ENCODE measurements at regions not wholly inside any gene's neighbourhood (a gene's known extent, or its start where the extent isn't known, plus 50 kb on each side); places are given as distances from the start of the nearest gene placed in this dataset.
A peak's percentile ranks its signal among the peaks of the same experiment; 100 is the strongest.
"Not testable (repeated sequence)": the region's sequence is repeated elsewhere in the genome, so short reads cannot be mapped to it uniquely, and the experiment has no call there.

DNA sequence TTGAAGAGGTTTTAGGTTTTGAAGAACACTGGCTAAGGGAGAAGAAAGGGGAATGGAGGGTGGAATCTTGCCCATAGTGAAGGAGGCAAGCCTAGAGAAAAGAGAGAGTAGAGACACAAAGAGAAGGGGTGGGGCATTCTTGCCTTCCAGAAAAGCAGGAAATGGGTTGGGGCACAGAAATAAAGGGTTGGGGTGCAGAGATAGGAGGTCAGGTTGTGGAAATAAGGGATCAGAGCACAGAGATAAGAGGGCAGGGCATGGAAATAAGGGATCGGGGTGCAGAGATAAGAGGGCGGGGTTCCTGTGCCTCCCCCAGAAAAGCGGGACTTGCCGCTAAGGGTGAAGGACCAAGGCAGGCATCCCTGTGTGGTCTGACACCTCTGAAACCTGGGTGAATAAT lies 69.9 kb downstream of the ALG1L2 start:
- not testable (repeated sequence) for DNase-seq

GRCh38 chr3:130153247-130153646 lies 71.6 kb downstream of the ALG1L2 start:
- DNase-seq = not testable (repeated sequence)

DNA sequence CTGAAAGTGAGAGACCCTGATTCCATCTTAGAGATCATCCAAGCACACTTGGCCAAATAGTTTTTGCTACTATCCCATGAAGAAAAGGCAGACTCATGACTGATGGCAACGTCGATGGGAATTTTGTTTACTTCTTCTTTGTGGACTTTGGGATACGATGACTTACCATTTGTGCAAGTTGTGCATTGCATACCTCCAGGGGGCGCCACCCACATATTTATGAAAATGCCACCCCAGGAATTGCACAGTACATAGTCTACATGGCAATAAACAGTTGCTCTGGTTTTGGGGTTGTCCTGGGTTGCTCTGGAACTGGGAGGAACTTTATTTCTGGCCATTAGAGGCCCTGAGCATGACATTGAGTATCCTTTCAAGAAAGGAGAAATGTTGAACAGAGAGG lies 73.8 kb downstream of the ALG1L2 start:
- DNase-seq = peak in 1 of 2 donors; percentile 1

- DNase-seq = not testable (repeated sequence)
Measured at GRCh38 chr3:130166856-130167255, 85.2 kb downstream of the ALG1L2 start.

GRCh38 chr3:130175195-130175594 lies 93.6 kb downstream of the ALG1L2 start:
- DNase-seq = not testable (repeated sequence)

DNA sequence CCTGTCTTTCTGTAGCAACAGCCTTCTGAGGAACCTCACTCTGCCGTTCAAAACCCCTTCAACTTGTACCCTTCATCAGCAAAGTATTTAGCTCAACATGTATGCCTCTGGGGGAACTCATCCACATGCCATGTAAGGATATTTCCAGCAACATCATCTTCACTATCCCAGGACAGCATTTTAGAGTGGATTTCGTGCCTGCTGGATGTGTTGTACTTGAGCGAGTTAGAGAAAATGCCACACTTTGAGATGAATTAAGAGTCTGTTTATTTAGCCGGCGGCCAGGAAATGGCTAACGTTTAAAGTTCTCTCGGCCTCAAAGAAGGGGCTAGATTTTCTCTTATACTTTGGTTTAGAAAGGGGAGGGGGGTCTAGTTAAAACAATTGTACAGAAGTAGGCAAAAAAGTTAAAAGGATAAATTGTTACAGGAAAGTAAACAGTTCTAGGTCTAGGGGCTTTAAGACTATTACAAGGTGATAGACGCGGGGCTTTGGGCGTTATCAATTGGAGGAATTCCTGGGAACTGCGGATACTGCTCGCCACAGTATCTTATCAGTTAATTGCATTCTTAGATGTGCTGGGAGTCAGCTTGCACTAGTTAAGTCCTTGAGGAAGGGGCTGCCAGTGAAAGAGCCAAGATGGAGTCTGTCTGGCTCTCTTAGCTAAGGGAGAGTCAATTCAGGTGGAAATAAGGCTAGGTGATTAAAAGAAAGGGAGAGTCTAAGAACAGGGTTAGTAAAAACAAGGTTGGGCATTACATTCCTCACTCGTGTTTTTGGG lies 95.0 kb downstream of the ALG1L2 start:
- not testable (repeated sequence) for DNase-seq

- peak in 1 of 2 donors; percentile 10 for DNase-seq
Measured at GRCh38 chr3:130178835-130179234, 97.2 kb downstream of the ALG1L2 start.

DNA sequence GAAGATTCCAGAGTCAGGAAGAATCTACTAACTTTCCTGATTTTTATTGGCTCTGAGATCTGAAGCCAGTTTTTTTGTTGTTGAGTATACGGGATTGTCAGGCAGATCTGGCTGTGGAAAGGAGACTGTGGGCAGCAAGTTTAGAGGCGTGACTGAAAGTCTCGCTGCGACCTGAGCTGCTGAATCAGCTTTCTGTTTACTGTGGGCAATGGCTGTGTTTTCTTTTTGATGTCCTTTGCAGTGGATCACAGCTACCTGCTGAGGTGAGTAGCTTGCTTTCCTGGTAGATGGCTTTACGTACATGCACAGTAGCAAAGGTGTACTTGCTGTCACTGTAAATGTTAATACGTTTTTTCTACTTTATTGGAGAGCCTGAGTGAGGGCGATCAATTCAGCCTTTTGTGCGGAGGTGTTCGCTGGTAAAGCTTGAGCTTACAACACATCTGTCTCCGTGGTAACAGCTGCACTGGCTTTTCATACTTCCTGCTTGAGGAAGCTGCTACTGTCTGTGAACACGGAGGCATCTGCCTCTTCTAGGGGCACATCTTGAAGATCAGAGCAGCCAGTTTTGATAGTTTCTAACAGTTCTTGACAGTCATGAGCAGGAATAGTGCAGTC lies 97.8 kb downstream of the ALG1L2 start:
- DNase-seq = peak; percentile 55 to 71

- DNase-seq = not testable (repeated sequence)
Measured at GRCh38 chr3:130182475-130182874, 100.8 kb downstream of the ALG1L2 start.

DNA sequence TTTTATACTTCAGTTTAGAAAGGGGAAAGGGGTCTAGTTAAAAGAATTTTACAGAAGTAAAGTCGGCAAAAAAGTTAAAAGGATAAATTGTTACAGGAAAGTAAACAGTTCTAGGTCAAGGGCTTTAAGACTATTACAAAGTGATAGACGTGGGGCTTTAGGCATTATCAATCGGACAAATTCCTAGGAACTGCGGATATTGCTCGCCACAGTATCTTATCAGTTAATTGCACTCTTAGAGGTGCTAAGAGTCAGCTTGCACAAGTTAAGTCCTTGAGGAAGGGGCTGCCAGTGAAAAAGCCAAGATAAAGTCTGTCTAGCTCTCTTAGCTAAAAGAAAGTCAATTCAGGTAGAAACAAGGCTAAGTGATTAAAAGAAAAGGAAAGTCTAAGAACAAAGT lies 102.1 kb downstream of the ALG1L2 start:
- DNase-seq = not testable (repeated sequence)

DNA sequence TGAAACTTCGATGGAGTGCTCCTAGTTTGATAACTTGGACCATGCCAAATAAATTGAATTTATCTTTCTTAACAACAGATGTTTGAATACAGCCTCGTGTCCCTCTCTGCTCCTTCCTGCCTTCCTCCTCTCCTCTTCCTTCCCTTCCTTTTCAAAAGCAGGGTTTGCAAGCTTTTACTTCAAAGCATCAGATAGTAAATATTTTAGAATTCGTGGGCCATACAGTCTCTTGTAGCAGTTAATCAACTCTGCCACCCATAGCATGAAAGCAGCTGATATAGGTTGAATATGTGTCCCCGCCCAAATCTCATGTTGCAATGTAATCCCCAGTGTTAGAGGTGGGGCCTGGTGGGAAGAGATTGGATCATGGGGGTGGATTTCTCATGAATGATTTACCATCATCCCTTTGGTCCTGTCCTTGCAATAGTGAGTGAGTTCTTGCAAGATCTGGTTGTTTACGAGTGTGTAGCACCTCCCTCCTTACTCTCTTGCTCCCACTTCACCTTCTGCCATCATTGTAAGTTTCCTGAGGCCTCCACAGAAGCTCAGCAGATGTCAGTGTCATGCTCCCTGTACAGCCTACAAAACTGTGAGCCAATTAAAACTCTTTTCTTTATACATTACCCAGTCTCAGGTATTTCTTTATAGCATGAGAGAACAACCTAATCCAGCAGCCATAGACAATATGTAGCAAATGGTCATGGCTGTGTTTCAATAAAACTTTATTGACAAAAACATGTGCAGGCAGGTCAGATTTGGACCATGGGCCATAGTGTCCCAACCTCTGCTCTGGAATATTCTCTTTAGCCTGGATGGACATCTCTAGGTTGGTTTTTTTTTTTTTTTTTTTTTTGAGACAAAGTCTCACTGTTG lies 102.8 kb downstream of the ALG1L2 start:
- DNase-seq = not testable (repeated sequence)

DNA sequence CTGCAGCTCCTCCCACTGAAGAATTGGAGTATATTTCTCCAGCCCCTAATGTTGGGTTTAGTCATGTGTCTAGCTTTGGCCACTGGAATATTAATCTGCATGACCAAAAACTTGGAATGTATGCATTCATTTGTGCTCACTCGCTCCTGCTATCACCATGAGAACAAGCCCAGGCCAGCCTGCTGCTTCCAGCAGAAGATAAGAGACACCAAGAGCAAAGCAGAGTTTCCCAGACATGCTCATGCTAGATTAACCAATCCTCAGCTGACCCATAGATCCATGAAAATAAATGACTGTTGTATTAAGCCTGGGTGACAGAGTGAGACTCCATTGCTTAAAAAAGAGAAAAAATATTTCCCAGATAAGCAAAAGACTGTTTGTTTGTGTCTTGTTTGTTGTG lies 119.6 kb downstream of the ALG1L2 start:
- not testable (repeated sequence) for DNase-seq

DNA sequence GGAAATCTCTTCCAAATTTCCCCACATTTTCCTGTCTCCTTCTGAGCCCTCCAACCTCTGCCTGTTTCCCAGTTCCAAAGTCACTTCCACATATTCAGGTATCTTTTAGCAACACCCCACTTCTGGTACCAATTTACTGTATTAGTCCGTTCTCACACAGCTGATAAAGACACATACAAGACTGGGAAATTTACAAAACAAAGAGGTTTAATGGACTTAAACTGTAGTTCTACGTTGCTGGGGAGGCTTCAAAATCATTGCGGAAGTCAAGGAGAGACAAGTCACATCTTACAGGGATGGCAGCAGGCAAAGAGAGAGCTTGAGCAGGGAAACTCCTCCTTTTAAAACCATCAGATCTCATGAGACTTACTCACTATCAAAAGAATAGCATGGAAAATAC lies 122.0 kb downstream of the ALG1L2 start:
- not testable (repeated sequence) for DNase-seq

GRCh38 chr3:130227540-130227939 lies 117.9 kb upstream of the COL6A5 start:
- DNase-seq = no peak

DNA sequence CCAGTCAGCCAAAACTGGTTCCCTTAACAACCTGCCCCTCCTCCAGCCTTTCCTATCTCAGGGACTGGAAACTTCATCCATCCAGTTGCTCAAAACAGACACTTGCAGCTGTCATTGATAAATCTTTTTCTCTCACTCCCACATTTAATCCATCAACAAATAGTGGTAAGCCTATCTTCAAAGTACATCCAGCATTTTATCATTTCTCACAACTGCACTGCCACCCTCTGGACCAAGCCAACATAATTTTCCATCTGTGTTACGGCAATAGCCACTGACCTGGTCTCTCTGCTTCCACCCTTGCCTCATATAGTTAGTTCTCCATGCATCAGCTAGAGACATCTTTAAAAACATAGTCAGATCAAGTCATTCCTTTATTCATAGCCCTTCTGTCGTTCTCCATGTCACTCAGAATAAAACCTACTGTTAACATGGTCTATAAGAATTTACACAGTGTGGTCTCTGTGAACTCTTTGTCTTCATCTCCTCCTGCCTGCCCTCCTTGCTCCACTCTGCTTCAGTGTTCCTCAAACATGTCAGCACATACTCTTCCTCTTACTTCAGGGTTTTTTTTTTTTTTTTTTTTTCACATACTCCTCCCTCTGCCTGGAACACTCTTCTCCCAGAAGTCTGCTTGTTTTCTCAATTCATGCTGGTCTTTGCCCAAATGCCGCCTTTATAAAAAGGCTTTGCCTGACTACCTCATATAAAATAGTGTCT lies 102.5 kb upstream of the COL6A5 start:
- DNase-seq = peak in 1 of 2 donors; percentile 3

DNA sequence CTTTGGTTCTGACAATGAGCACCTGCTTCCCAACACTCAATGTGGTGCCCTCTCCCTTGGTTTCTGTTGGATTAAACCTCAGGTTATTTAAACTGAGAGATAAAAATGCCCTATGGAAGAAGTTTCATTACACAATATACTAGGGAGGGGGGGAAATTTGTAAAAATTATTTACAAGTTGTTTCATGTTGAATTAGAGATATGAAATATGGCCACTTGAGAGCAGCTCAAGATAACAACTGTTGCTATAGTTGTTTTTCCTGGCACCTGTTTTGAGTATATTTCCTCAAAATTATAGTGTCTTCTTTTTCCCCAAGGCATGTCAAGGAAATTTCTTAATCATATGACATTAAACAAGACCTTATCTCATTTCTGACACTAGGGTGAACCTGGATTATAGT lies 101.7 kb upstream of the COL6A5 start:
- no peak for DNase-seq

- DNase-seq = no peak
Measured at GRCh38 chr3:130250982-130251381, 94.5 kb upstream of the COL6A5 start.

GRCh38 chr3:130255442-130255841 lies 90.0 kb upstream of the COL6A5 start:
- no peak for DNase-seq

DNA sequence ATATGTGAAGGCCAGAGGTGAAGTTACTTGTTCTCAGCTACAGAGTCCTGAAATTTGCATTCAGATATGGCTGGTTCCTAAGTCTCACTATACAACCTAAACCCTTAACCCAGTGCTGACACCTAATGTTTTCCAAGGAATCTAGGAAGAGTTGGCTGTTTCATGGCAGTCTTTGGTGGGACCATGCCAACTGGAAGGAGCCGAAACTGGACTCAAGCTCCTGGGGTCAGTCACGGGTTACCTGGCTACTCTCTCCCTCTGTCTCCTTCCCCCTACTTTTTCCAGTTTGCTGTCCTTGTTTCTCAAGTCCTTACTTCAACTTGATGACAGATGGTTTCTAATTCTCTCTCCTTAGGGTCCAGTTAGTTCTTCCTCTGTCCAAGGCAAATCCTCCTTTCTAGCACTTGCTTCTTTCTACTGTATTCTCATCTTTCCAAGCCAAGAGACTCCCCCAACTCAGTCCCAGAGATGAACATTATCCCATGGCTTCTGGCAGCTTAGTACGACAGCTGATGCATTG lies 88.6 kb upstream of the COL6A5 start:
- no peak for DNase-seq

- no peak for DNase-seq
Measured at GRCh38 chr3:130258532-130258952, 86.9 kb upstream of the COL6A5 start.

DNA sequence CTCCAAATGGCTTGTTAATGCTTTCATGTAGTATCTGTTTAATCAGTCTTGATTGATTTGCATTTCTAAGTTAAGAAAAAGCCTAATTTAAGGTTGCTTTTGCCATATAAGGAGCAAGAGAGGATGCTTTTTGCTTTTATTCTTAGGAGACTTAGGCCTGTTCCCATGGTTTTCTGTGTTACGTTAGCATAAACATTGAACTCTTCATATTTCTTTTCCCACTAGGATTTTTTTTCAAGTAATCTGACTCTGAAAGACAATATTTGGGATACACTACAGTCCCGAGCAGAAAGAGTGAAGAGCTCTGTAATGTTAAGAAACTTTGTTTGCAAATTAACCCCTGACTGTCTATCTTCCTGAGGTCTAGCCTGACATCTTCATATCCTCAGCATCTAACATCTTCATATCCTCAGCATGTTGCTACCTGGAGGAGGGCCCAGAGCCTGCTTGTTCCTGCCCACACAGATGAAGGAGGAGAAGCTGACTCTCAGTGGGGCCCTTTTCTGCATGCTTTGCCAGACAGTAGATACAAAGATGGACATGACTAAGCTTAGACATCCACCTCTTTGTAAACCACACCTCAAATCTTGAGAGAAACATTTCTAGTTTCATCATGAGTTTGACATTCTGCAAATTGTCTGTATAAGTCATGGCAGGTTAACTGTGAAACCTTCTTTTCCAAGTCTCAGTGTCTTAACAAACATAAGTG lies 86.2 kb upstream of the COL6A5 start:
- DNase-seq = no peak

GRCh38 chr3:130260918-130261317 lies 84.6 kb upstream of the COL6A5 start:
- no peak for DNase-seq
